Heart left ventricle (tissue), 16 donors: ENCODE measurements at regions not wholly inside any gene's neighbourhood (a gene's known extent, or its start where the extent isn't known, plus 50 kb on each side); places are given as distances from the start of the nearest gene placed in this dataset.

ENCODE experiments used
- ATAC-seq, 4 donors: fragments of 200-7000 bp; cut with Tn5 transposase; one replicate each; pipeline ENCODE4 v1.9.1; 2020 to 2022; ENCODE audit warnings: moderate library complexity in 4 of 4, mild to moderate bottlenecking in 3 of 4, moderate number of reproducible peaks in 1 of 4
- DNase-seq, 5 donors: peaks; one replicate each; pipeline ENCODE4 v3.0.0-alpha.2; 2020
- H3K27ac ChIP-seq, 12 donors: fragments of 200-600 bp; sonication (generic) in 4 of 12; one replicate each; pipeline versions ENCODE4 v1.5.0 to v1.8.0; 2016 to 2022; ENCODE audit warnings: mild to moderate bottlenecking in 2 of 12
- H3K27me3 ChIP-seq, 9 donors: fragments of 200-600 bp; sonication (generic) in 2 of 9; one replicate each; pipeline versions ENCODE4 v1.5.1 to v1.8.0; 2016 to 2022; ENCODE audit warnings: mild to moderate bottlenecking in 3 of 9
- H3K36me3 ChIP-seq, 9 donors: fragments of 200-600 bp; sonication (generic) in 2 of 9; one replicate each; pipeline versions ENCODE4 v1.5.0 to v1.8.0; 2018 to 2022; ENCODE audit warnings: mild to moderate bottlenecking in 2 of 9
- H3K4me1 ChIP-seq, 12 donors: fragments of 200-600 bp; sonication (generic) in 4 of 12; one replicate each; pipeline versions ENCODE4 v1.5.0 to v1.8.0; 2016 to 2022; ENCODE audit warnings: mild to moderate bottlenecking in 3 of 12
- H3K4me3 ChIP-seq, 12 donors: fragments of 200-600 bp; sonication (generic) in 4 of 12; one replicate each; pipeline versions ENCODE4 v1.5.0 to v1.8.0; 2017 to 2022; ENCODE audit warnings: mild to moderate bottlenecking in 9 of 12, moderate library complexity in 4 of 12
- H3K9me3 ChIP-seq, 12 donors: fragments of 200-600 bp; sonication (generic) in 4 of 12; one replicate each; pipeline versions ENCODE4 v1.5.0 to v1.8.0; 2016 to 2022; ENCODE audit warnings: mild to moderate bottlenecking in 1 of 12
- POLR2A ChIP-seq, 2 donors: fragments of 450-650 bp; IDR thresholded peaks; one replicate each; pipeline ENCODE4 v1.6.1; 2017; ENCODE audit warnings: antibody characterized with exemption in 2 of 2, mild to moderate bottlenecking in 2 of 2, moderate library complexity in 2 of 2
- WGBS, 4 donors: extraction: QIAGEN DNeasy Blood & Tissue Kit in 2 of 4; methylation state at CpG; one replicate each; pipeline versions ENCODE4 v1.1.5 to v1.1.7; 2013 to 2018; 5-methylcytosine and 5-hydroxymethylcytosine counted together
- intact Hi-C, 10 donors: fragments of 100-400 bp; cut with DNase I; formaldehyde crosslinking; loops; one replicate each; pipeline versions ENCODE4 v1.11.1 to v1.14.2; 2022
- TF ChIP-seq, protein P1 (sequence below), 12 donors: fragments of 200-600 bp; sonication (generic) in 4 of 12; IDR thresholded peaks; one replicate each; pipeline versions ENCODE4 v1.5.0 to v1.8.0; 2018 to 2022; ENCODE audit warnings: antibody characterized with exemption in 12 of 12, mild to moderate bottlenecking in 5 of 12
- donor health status: ischemic (EF 13 %, LVEDD 7.1; RV severe dilation, severe dysfunction).
- donor health status: healthy with polysubstance abuse.
- donor health status: DM: no; HTN: yes; CAD: no.
- donor health status: DM: no; HTN: no; CAD: no.
- donor health status: ischemic (EF 25% LVEDD 6.9; RV normal size, moderate dysfunction).
- donor health status: ischemic (EF 25% LVEDD 5.7; RV mildly dilated, moderate dysfunction).
- donor health status: healthy.
- donor health status: DM: yes; HTN: yes; CAD: no.
- donor health status: ischemic (EF 35%, LVEDD 5.7; RV mildly dilated, moderate dysfunction).
- donor health status: nonischemic (EF 11% LVEDD 7.7; RV severe dilation, severe dysfunction).
- donor health status: DM: yes; HTN: yes; CAD: no.
- donor health status: PGD.
- donor health status: ischemic (EF 29% LVEDD 5.4; RV normal size, mild dysfunction).
- donor health status: nonischemic (EF 23%, LVEDD 6.1; RV moderate dilation, normal function).

DNA sequence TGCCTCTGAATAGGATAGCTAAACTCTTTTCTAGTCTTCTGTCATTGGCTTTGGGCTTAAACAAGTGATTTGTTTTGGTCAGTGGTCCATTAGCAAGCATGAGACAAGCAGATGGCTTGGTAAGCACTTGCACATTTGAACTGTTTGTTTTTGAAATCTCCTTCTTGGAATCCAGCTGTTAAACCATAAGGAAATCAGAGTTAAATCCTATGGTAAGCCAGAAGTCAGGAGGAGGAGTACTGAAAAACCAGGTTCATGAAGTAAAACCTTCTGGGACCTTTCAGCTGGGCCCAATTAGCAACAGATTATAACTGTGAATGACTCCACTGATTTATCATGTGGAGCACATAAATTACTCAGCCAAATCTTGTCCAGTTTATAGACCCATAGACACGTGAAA, 1042.5 kb upstream of the PABPC4L start:
- no peak for ATAC-seq
- no peak overlapping the region for H3K4me3 ChIP-seq
- no peaks in the 10 kb centered on the region for H3K27me3 ChIP-seq
- H3K27ac ChIP-seq, result no peak overlapping the region
- no peaks in the 10 kb centered on the region for H3K9me3 ChIP-seq
- intact Hi-C loops, result no loop called here
- WGBS, 4 donors, result 38 to 56% (median 49%) methylated on average over 1 of the region's 1 CpG
- no peak for TF ChIP-seq POLR2A (IDR thresholded peaks at IDR 0.05)
- TF ChIP-seq, protein P1, sequence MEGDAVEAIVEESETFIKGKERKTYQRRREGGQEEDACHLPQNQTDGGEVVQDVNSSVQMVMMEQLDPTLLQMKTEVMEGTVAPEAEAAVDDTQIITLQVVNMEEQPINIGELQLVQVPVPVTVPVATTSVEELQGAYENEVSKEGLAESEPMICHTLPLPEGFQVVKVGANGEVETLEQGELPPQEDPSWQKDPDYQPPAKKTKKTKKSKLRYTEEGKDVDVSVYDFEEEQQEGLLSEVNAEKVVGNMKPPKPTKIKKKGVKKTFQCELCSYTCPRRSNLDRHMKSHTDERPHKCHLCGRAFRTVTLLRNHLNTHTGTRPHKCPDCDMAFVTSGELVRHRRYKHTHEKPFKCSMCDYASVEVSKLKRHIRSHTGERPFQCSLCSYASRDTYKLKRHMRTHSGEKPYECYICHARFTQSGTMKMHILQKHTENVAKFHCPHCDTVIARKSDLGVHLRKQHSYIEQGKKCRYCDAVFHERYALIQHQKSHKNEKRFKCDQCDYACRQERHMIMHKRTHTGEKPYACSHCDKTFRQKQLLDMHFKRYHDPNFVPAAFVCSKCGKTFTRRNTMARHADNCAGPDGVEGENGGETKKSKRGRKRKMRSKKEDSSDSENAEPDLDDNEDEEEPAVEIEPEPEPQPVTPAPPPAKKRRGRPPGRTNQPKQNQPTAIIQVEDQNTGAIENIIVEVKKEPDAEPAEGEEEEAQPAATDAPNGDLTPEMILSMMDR (IDR thresholded peaks at IDR 0.05), result no peak
- no peaks in the 10 kb centered on the region for H3K36me3 ChIP-seq
- H3K4me1 ChIP-seq, result no peaks in the 10 kb centered on the region
- DNase-seq, result no peak

DNA sequence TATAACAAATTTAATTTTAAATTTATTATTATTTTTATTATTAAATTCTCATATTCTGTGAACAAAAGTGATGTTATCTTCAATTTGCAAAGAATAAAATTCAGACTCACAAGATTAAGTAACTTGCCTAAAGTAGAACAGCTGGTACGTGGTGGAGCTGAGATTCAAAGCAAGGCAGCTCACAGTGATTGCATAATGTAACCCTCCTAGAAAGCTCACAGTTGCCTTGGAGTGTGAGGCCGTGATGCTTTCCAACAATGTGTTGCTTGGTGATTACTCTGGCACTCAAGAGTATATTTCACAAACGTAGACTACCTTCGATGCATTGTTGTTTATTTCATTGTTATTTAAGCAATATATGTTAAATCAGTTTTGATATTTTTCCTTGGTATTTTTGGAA, 1039.2 kb upstream of the PABPC4L start:
- WGBS, 4 donors, result 72 to 80% (median 75%) methylated on average over 4 of the region's 4 CpGs
- intact Hi-C loops, result no loop called here
- ATAC-seq (no peak), DNase-seq (no peak)
- Histone ChIP-seq H3K4me3 (no peak overlapping the region), H3K27ac (no peak overlapping the region), H3K9me3 (no peaks in the 10 kb centered on the region), H3K36me3 (no peaks in the 10 kb centered on the region), H3K4me1 (no peaks in the 10 kb centered on the region), H3K27me3 (no peaks in the 10 kb centered on the region)
- TF ChIP-seq POLR2A (IDR thresholded peaks at IDR 0.05), result no peak

DNA sequence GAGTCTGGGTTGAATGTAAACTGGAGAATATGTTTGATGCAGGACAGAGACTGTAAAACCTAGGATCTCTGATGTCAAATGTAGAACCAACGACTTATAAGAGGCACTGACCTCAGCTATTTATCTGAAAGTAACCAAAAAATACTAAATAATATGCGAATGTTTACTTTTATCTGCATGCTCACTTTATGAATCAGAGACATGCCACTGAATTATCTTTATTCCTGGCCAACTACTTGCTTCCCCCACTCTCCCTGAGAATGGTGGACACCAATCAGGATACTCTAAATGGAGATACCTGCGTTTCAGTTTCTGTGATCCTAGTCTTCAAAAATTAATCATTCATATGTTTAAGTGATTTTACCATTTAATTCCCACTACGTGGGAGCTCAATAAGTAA, 1038.4 kb upstream of the PABPC4L start:
- DNase-seq (no peak), ATAC-seq (no peak)
- intact Hi-C loops, result no loop called here
- 66 to 74% (median 72%) methylated on average over 4 of the region's 4 CpGs for WGBS, 4 donors
- Histone ChIP-seq H3K27me3 (no peaks in the 10 kb centered on the region), H3K9me3 (no peaks in the 10 kb centered on the region), H3K36me3 (no peaks in the 10 kb centered on the region), H3K4me1 (no peaks in the 10 kb centered on the region), H3K27ac (no peak overlapping the region), H3K4me3 (no peak overlapping the region)
- TF ChIP-seq, protein P1 (IDR thresholded peaks at IDR 0.05), result no peak
- TF ChIP-seq POLR2A (IDR thresholded peaks at IDR 0.05), result no peak

DNA sequence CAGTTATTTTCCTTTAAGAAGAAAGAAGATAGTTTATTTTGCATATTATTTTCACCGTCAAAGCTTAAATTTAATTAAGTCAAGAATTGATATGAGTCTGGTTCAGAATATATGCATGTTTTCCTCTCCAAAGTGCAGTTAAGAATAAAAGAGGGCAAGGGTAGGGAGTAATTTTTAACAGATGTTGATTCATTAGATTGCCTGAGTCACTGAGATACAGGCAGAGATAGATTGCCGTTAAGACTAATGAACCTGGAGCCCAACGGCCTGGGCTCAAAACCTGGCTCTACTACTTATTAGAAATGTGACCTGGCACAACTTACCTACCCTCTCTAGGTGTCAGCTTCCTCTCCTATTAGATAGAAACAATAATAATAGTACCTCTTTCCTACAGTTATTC, 1037.4 kb upstream of the PABPC4L start:
- H3K27me3 ChIP-seq, result no peaks in the 10 kb centered on the region
- DNase-seq (no peak), ATAC-seq (no peak)
- no peaks in the 10 kb centered on the region for H3K4me1 ChIP-seq
- 62 to 79% (median 74%) methylated on average over 3 of the region's 3 CpGs for WGBS, 4 donors
- no peaks in the 10 kb centered on the region for H3K9me3 ChIP-seq
- intact Hi-C loops, result no loop called here
- TF ChIP-seq POLR2A (IDR thresholded peaks at IDR 0.05), result no peak
- TF ChIP-seq, protein P1 (IDR thresholded peaks at IDR 0.05), result no peak
- no peak overlapping the region for H3K4me3 ChIP-seq
- H3K36me3 ChIP-seq, result no peaks in the 10 kb centered on the region
- no peak overlapping the region for H3K27ac ChIP-seq

DNA sequence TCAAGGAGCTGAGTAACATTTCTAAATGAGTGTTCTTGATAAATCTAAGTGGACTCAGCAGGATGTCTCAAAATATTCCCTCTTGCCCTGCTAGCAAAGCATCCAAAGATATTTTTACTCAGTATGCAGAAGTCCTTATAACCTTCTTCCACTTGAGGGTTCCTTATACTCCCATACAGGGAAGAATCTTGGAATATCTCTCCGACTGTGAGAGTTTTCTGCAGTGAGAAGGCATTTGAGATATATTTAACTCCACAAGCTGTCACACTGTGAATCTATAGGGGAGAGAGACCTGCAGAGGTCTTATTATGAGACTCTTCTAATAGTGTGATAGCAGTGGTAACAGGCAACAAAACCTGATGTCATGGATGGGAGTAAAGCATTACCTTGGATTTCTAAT, 1034.5 kb upstream of the PABPC4L start:
- ATAC-seq, result no peak
- Histone ChIP-seq H3K27me3 (no peaks in the 10 kb centered on the region), H3K9me3 (no peaks in the 10 kb centered on the region), H3K36me3 (no peaks in the 10 kb centered on the region), H3K4me1 (no peaks in the 10 kb centered on the region), H3K27ac (no peak overlapping the region), H3K4me3 (no peak overlapping the region)
- TF ChIP-seq, protein P1 (IDR thresholded peaks at IDR 0.05), result no peak
- no peak for TF ChIP-seq POLR2A (IDR thresholded peaks at IDR 0.05)
- WGBS, 4 donors, result 22 to 39% (median 32%) methylated on average over 1 of the region's 1 CpG
- intact Hi-C loops, result no loop called here
- DNase-seq, result no peak
